Epidermal melanocyte (primary cell): ENCODE measurements at regions not wholly inside any gene's neighbourhood (a gene's known extent, or its start where the extent isn't known, plus 50 kb on each side); places are given as distances from the start of the nearest gene placed in this dataset.
"Not testable (repeated sequence)": the region's sequence is repeated elsewhere in the genome, so short reads cannot be mapped to it uniquely, and the experiment has no call there.

ENCODE experiments used
- DNase-seq: peaks from one replicate; pipeline ENCODE4 v3.0.0; 2011; ENCODE audit warnings: low spot score; ENCODE audit not compliant: insufficient read length

GRCh38 chr1:72434070-72434469, 151.7 kb upstream of the NEGR1 start:
- no peak for DNase-seq

- no peak for DNase-seq
Measured at GRCh38 chr1:72433591-72433990, 151.3 kb upstream of the NEGR1 start.

- no peak for DNase-seq
Measured at GRCh38 chr1:72432645-72433267, 150.4 kb upstream of the NEGR1 start.

- no peak for DNase-seq
Measured at GRCh38 chr1:72431810-72432209, 149.5 kb upstream of the NEGR1 start.

GRCh38 chr1:72428276-72428675, 145.9 kb upstream of the NEGR1 start:
- not testable (repeated sequence) for DNase-seq

GRCh38 chr1:72419229-72419628, 136.9 kb upstream of the NEGR1 start:
- no peak for DNase-seq

- no peak for DNase-seq
Measured at GRCh38 chr1:72412286-72412685, 129.9 kb upstream of the NEGR1 start.

- no peak for DNase-seq
Measured at GRCh38 chr1:72399807-72400206, 117.5 kb upstream of the NEGR1 start.

- peak; percentile 16 for DNase-seq
Measured at GRCh38 chr1:72397786-72398185, 115.4 kb upstream of the NEGR1 start.

- no peak for DNase-seq
Measured at GRCh38 chr1:72394457-72394856, 112.1 kb upstream of the NEGR1 start.

GRCh38 chr1:72379072-72379471, 96.7 kb upstream of the NEGR1 start:
- no peak for DNase-seq

GRCh38 chr1:72375226-72375625, 92.9 kb upstream of the NEGR1 start:
- no peak for DNase-seq

- no peak for DNase-seq
Measured at GRCh38 chr1:72371259-72372035, 89.1 kb upstream of the NEGR1 start.

- not testable (repeated sequence) for DNase-seq
Measured at GRCh38 chr1:72370836-72371235, 88.5 kb upstream of the NEGR1 start.

GRCh38 chr1:72369069-72369757, 86.9 kb upstream of the NEGR1 start:
- DNase-seq, result no peak

- no peak for DNase-seq
Measured at GRCh38 chr1:72366466-72366865, 84.1 kb upstream of the NEGR1 start.

GRCh38 chr1:72365693-72366092, 83.4 kb upstream of the NEGR1 start:
- DNase-seq, result no peak

GRCh38 chr1:72362538-72362937, 80.2 kb upstream of the NEGR1 start:
- no peak for DNase-seq

- DNase-seq, result no peak
Measured at GRCh38 chr1:72357411-72357810, 75.1 kb upstream of the NEGR1 start.

GRCh38 chr1:72355899-72356298, 73.6 kb upstream of the NEGR1 start:
- no peak for DNase-seq

- no peak for DNase-seq
Measured at GRCh38 chr1:72341661-72342060, 59.3 kb upstream of the NEGR1 start.

GRCh38 chr1:72336776-72337175, 54.4 kb upstream of the NEGR1 start:
- no peak for DNase-seq
